Hepatocyte (in vitro differentiated cells): ENCODE measurements at regions not wholly inside any gene's neighbourhood (a gene's known extent, or its start where the extent isn't known, plus 50 kb on each side); places are given as distances from the start of the nearest gene placed in this dataset.

Experiments
- EZH2phosphoT487 ChIP-seq: fragments of 200-600 bp; sonication (generic); IDR thresholded peaks from one replicate; pipeline ENCODE4 v1.6.1; 2018; ENCODE audit warnings: antibody characterized with exemption, mild to moderate bottlenecking, low read depth, moderate library complexity; ENCODE audit not compliant: unreplicated experiment, severe bottlenecking
- TF ChIP-seq, protein P1 (sequence below): fragments of 200-600 bp; sonication (generic); IDR thresholded peaks from 2 replicates; pipeline ENCODE4 v1.5.1; 2016; ENCODE audit warnings: antibody characterized with exemption, mild to moderate bottlenecking; ENCODE audit not compliant: poor library complexity

GRCh38 chr13:76643596-76643995, 242.6 kb downstream of the KCTD12 start:
- TF ChIP-seq, protein P1, sequence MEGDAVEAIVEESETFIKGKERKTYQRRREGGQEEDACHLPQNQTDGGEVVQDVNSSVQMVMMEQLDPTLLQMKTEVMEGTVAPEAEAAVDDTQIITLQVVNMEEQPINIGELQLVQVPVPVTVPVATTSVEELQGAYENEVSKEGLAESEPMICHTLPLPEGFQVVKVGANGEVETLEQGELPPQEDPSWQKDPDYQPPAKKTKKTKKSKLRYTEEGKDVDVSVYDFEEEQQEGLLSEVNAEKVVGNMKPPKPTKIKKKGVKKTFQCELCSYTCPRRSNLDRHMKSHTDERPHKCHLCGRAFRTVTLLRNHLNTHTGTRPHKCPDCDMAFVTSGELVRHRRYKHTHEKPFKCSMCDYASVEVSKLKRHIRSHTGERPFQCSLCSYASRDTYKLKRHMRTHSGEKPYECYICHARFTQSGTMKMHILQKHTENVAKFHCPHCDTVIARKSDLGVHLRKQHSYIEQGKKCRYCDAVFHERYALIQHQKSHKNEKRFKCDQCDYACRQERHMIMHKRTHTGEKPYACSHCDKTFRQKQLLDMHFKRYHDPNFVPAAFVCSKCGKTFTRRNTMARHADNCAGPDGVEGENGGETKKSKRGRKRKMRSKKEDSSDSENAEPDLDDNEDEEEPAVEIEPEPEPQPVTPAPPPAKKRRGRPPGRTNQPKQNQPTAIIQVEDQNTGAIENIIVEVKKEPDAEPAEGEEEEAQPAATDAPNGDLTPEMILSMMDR = no peak
- no peak for TF ChIP-seq EZH2phosphoT487
